IPS-15b (cell line): ENCODE measurements at regions not wholly inside any gene's neighbourhood (a gene's known extent, or its start where the extent isn't known, plus 50 kb on each side); places are given as distances from the start of the nearest gene placed in this dataset.
"Not testable (repeated sequence)": the region's sequence is repeated elsewhere in the genome, so short reads cannot be mapped to it uniquely, and the experiment has no call there.

Source experiments
- H3K27me3 ChIP-seq: one replicate; pipeline ENCODE4 v1.6.1; 2013; ENCODE audit warnings: low read length; ENCODE audit not compliant: control insufficient read depth, insufficient read depth
- H3K36me3 ChIP-seq: one replicate; pipeline ENCODE4 v1.6.1; 2013; ENCODE audit warnings: low read length; ENCODE audit not compliant: control insufficient read depth, insufficient read depth
- H3K4me1 ChIP-seq: one replicate; pipeline ENCODE4 v1.6.1; 2013; ENCODE audit warnings: mild to moderate bottlenecking, low read length; ENCODE audit not compliant: control insufficient read depth, insufficient read depth
- H3K4me3 ChIP-seq: one replicate; pipeline ENCODE4 v1.5.1; 2013; ENCODE audit warnings: low read depth, low read length
- H3K9ac ChIP-seq: one replicate; pipeline ENCODE4 v1.6.1; 2013; ENCODE audit warnings: low read depth, mild to moderate bottlenecking, low read length
- H3K9me3 ChIP-seq: one replicate; pipeline ENCODE4 v1.6.1; 2013; ENCODE audit warnings: mild to moderate bottlenecking, low read length; ENCODE audit not compliant: control insufficient read depth, insufficient read depth

GRCh38 chr12:131389054-131390013, 321.6 kb upstream of the SFSWAP start:
- no peak overlapping the region for H3K9ac ChIP-seq
- no peak overlapping the region for H3K4me3 ChIP-seq
- H3K9me3 ChIP-seq: no peaks in the 10 kb centered on the region
- no peaks in the 10 kb centered on the region for H3K27me3 ChIP-seq
- no peaks in the 10 kb centered on the region for H3K36me3 ChIP-seq
- peaks cover 2% of the 10 kb centered on the region for H3K4me1 ChIP-seq

- Histone ChIP-seq H3K9me3 (no peaks in the 10 kb centered on the region), H3K4me1 (peaks cover 2% of the 10 kb centered on the region), H3K4me3 (no peak overlapping the region), H3K36me3 (no peaks in the 10 kb centered on the region), H3K9ac (no peak overlapping the region), H3K27me3 (no peaks in the 10 kb centered on the region)
These were observed 320.2 kb upstream of the SFSWAP start for GRCh38 chr12:131390412-131391334.

GRCh38 chr12:131391399-131391798, 319.5 kb upstream of the SFSWAP start:
- Histone ChIP-seq H3K27me3 (no peaks in the 10 kb centered on the region), H3K9ac (no peak overlapping the region), H3K4me1 (peaks cover 2% of the 10 kb centered on the region), H3K4me3 (no peak overlapping the region), H3K9me3 (peaks cover 7% of the 10 kb centered on the region), H3K36me3 (no peaks in the 10 kb centered on the region)

GRCh38 chr12:131394752-131395151, 316.1 kb upstream of the SFSWAP start:
- not testable (repeated sequence) for H3K9ac ChIP-seq, H3K27me3 ChIP-seq, H3K4me3 ChIP-seq, H3K36me3 ChIP-seq, H3K4me1 ChIP-seq
- peaks cover 14% of the 10 kb centered on the region for H3K9me3 ChIP-seq

GRCh38 chr12:131395209-131395684, 315.6 kb upstream of the SFSWAP start:
- H3K27me3 ChIP-seq, H3K4me3 ChIP-seq, H3K4me1 ChIP-seq, H3K9ac ChIP-seq, H3K36me3 ChIP-seq: not testable (repeated sequence)
- peaks cover 14% of the 10 kb centered on the region for H3K9me3 ChIP-seq

- no peaks in the 10 kb centered on the region for H3K27me3 ChIP-seq
- H3K9me3 ChIP-seq: peaks cover 14% of the 10 kb centered on the region
- H3K4me1 ChIP-seq: no peaks in the 10 kb centered on the region
- H3K4me3 ChIP-seq: no peak overlapping the region
- no peak overlapping the region for H3K9ac ChIP-seq
- no peaks in the 10 kb centered on the region for H3K36me3 ChIP-seq
These were observed 314.8 kb upstream of the SFSWAP start for GRCh38 chr12:131395971-131396573.

GRCh38 chr12:131397493-131398181, 313.3 kb upstream of the SFSWAP start:
- no peak overlapping the region for H3K4me3 ChIP-seq
- no peak overlapping the region for H3K9ac ChIP-seq
- no peaks in the 10 kb centered on the region for H3K27me3 ChIP-seq
- H3K36me3 ChIP-seq: no peaks in the 10 kb centered on the region
- H3K9me3 ChIP-seq: peaks cover 14% of the 10 kb centered on the region
- no peaks in the 10 kb centered on the region for H3K4me1 ChIP-seq

GRCh38 chr12:131399000-131399399, 311.9 kb upstream of the SFSWAP start:
- no peaks in the 10 kb centered on the region for H3K27me3 ChIP-seq
- H3K4me1 ChIP-seq: no peaks in the 10 kb centered on the region
- H3K4me3 ChIP-seq: no peak overlapping the region
- H3K9ac ChIP-seq: no peak overlapping the region
- no peaks in the 10 kb centered on the region for H3K36me3 ChIP-seq
- peaks cover 14% of the 10 kb centered on the region for H3K9me3 ChIP-seq

- peaks cover 14% of the 10 kb centered on the region for H3K9me3 ChIP-seq
- H3K27me3 ChIP-seq, H3K4me3 ChIP-seq, H3K36me3 ChIP-seq, H3K9ac ChIP-seq, H3K4me1 ChIP-seq: not testable (repeated sequence)
These were observed 310.1 kb upstream of the SFSWAP start for GRCh38 chr12:131400668-131401294.

GRCh38 chr12:131401907-131402633, 308.8 kb upstream of the SFSWAP start:
- not testable (repeated sequence) for H3K9ac ChIP-seq, H3K27me3 ChIP-seq, H3K4me1 ChIP-seq, H3K4me3 ChIP-seq, H3K36me3 ChIP-seq, H3K9me3 ChIP-seq
